Nephron (organoid): ENCODE measurements at regions not wholly inside any gene's neighbourhood (a gene's known extent, or its start where the extent isn't known, plus 50 kb on each side); places are given as distances from the start of the nearest gene placed in this dataset.

Experiments
- H3K27ac Mint-ChIP-seq, 3 experiments: 2 replicates each; pipeline ENCODE4 v1.8.0; 2020; ENCODE audit warnings: mixed read lengths in 3 of 3, mild to moderate bottlenecking in 2 of 3, moderate library complexity in 1 of 3
- H3K27me3 Mint-ChIP-seq: 2 replicates; pipeline ENCODE4 v1.8.0; 2021; ENCODE audit warnings: low read depth, mild to moderate bottlenecking, moderate library complexity, mixed read lengths
- H3K36me3 Mint-ChIP-seq: 2 replicates; pipeline ENCODE4 v1.8.0; 2020; ENCODE audit warnings: low read depth, mixed read lengths
- H3K4me1 Mint-ChIP-seq: 2 replicates; pipeline ENCODE4 v1.8.0; 2020; ENCODE audit warnings: mixed read lengths
- H3K4me3 Mint-ChIP-seq, 3 experiments: 2 replicates each; pipeline ENCODE4 v1.8.0; 2020; ENCODE audit warnings: mild to moderate bottlenecking in 3 of 3, mixed read lengths in 3 of 3, moderate library complexity in 2 of 3
- H3K9me3 Mint-ChIP-seq: 2 replicates; pipeline ENCODE4 v1.8.0; 2020; ENCODE audit warnings: mixed read lengths
- TF ChIP-seq, protein P1 (sequence below), 3 experiments: fragments of 200-600 bp; sonication (generic); IDR thresholded peaks; one replicate each; pipeline ENCODE4 v1.5.0; 2021; ENCODE audit warnings: antibody characterized with exemption in 3 of 3; ENCODE audit not compliant: unreplicated experiment in 3 of 3

- Mint-ChIP-seq H3K36me3 (no peaks in the 10 kb centered on the region), H3K4me1 (peaks cover 5% of the 10 kb centered on the region), H3K4me3 (no peak overlapping the region), H3K27ac (peak overlapping the region in 1 of 3 experiments; percentile 10), H3K27me3 (peaks cover 8% of the 10 kb centered on the region), H3K9me3 (no peaks in the 10 kb centered on the region)
- TF ChIP-seq, protein P1, sequence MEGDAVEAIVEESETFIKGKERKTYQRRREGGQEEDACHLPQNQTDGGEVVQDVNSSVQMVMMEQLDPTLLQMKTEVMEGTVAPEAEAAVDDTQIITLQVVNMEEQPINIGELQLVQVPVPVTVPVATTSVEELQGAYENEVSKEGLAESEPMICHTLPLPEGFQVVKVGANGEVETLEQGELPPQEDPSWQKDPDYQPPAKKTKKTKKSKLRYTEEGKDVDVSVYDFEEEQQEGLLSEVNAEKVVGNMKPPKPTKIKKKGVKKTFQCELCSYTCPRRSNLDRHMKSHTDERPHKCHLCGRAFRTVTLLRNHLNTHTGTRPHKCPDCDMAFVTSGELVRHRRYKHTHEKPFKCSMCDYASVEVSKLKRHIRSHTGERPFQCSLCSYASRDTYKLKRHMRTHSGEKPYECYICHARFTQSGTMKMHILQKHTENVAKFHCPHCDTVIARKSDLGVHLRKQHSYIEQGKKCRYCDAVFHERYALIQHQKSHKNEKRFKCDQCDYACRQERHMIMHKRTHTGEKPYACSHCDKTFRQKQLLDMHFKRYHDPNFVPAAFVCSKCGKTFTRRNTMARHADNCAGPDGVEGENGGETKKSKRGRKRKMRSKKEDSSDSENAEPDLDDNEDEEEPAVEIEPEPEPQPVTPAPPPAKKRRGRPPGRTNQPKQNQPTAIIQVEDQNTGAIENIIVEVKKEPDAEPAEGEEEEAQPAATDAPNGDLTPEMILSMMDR (IDR thresholded peaks at IDR 0.05; ENCODE audit: unreplicated experiment in 3 of 3): no peak
Observed at GRCh38 chr3:66121318-66121717, 82.6 kb upstream of the MAGI1 start.

DNA sequence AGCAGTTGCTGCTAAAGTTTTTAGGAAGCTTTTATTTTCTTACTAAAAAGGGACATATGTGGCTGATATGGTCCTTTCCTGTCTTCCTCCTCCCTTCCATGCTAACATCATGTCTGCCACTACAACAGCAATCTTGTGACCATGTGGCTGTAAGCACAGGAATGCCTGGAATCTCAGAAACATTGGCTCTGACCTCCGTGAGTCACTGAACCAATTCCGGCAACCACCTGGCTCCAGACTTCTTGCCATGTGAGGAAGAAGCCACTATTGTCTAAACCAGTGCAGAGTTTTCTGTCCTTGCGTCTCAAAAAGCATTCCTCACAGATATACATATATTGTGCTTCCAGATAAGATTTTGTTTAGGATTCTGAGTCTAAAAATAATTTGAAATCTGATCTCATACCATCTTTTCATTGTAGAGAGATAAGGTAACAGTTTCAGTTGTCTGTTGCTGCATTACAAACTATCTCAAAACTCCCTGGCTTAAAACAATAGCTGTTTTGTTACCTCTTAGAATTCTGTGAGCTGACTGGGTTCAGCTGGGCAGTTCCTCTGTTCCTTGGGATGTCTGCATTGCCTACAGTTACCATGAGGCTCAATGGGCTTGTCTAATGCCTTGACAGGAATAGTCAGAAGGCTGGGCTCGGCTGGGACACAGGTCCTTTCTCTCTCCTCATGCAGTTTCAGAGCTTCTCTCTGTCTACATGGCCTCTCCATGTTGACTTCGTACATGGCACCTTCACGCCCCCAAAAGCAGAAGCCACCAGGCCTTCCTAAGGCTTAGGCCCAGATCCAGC lies 77.3 kb upstream of the MAGI1 start:
- H3K27ac Mint-ChIP-seq: peak overlapping the region; percentile 57 to 83 (median 65)
- H3K4me1 Mint-ChIP-seq: peaks cover 19% of the 10 kb centered on the region
- H3K27me3 Mint-ChIP-seq: peaks cover 8% of the 10 kb centered on the region
- H3K9me3 Mint-ChIP-seq: no peaks in the 10 kb centered on the region
- TF ChIP-seq, protein P1 (IDR thresholded peaks at IDR 0.05; ENCODE audit: unreplicated experiment in 3 of 3): no peak
- no peak overlapping the region for H3K4me3 Mint-ChIP-seq
- no peaks in the 10 kb centered on the region for H3K36me3 Mint-ChIP-seq

- Mint-ChIP-seq H3K27me3 (peaks cover 4% of the 10 kb centered on the region), H3K9me3 (no peaks in the 10 kb centered on the region), H3K4me3 (no peak overlapping the region), H3K36me3 (no peaks in the 10 kb centered on the region), H3K27ac (no peak overlapping the region), H3K4me1 (peaks cover 23% of the 10 kb centered on the region)
- TF ChIP-seq, protein P1 (IDR thresholded peaks at IDR 0.05; ENCODE audit: unreplicated experiment in 3 of 3): no peak
Observed at GRCh38 chr3:66113542-66113941, 74.8 kb upstream of the MAGI1 start.

DNA sequence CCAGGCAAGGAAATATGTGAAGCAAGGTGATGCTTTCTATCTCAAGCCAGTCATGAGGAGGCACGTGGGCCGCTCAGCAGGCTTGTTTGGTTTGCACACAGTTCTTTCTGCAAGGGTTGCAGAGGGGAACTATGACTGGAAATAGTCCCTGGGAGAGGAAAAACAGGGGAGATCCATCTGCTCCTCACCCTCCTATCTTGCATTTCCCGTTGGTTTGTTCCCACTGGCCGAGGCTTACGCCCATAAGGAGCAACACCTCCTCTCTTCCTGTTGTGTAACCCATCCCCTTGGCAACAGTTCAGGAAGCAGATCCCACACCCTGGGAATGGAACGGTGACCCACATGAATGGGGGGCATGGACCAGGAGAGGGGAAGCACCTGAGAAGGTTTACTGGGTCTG lies 72.1 kb upstream of the MAGI1 start:
- Mint-ChIP-seq H3K4me3 (no peak overlapping the region), H3K4me1 (peaks cover 13% of the 10 kb centered on the region), H3K27me3 (peaks cover 4% of the 10 kb centered on the region), H3K27ac (no peak overlapping the region), H3K9me3 (no peaks in the 10 kb centered on the region), H3K36me3 (no peaks in the 10 kb centered on the region)
- TF ChIP-seq, protein P1 (IDR thresholded peaks at IDR 0.05; ENCODE audit: unreplicated experiment in 3 of 3): no peak

DNA sequence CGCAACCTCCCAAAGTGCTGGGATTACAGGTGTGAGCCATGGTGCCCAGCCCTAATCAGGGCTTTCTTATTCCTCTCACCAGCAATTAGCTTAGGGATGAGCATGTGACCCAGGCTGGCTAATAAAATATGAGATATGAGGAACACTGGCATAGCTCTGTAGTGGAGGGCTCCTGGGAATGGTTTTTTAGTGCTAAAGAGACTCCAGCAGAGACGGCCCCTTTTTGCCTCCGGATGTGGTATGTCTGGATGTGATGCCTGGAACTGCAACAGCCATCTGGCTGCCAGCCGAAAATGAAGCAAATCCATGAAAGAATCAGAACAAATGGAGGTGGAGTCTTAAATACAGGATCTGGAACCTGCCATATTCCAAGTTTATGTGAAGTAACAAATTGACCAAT lies 69.1 kb upstream of the MAGI1 start:
- Mint-ChIP-seq H3K27ac (no peak overlapping the region), H3K4me3 (no peak overlapping the region), H3K9me3 (no peaks in the 10 kb centered on the region), H3K27me3 (peaks cover 4% of the 10 kb centered on the region), H3K36me3 (no peaks in the 10 kb centered on the region), H3K4me1 (peaks cover 4% of the 10 kb centered on the region)
- TF ChIP-seq, protein P1 (IDR thresholded peaks at IDR 0.05; ENCODE audit: unreplicated experiment in 3 of 3): no peak

DNA sequence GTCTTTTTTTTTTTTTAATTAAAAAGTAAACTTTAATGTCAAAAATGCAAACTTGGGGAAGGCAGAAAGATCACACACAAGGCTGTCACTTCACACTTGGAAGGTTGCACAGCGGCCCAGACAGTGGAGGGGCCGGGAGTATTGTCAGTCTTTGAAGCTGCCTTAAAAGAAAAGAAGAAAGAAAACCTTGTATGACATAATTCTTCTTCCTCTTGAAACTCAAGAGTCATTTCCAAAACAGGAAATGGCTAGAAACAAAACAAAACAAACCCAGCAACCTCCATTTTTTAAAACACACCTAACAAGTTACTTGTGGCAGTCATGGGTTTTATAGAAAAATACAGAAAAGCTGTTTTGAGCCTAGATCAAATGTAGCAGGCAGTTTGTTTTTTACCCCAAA lies 68.1 kb upstream of the MAGI1 start:
- TF ChIP-seq, protein P1 (IDR thresholded peaks at IDR 0.05; ENCODE audit: unreplicated experiment in 3 of 3): no peak
- Mint-ChIP-seq H3K9me3 (no peaks in the 10 kb centered on the region), H3K4me3 (no peak overlapping the region), H3K4me1 (peaks cover 4% of the 10 kb centered on the region), H3K27ac (no peak overlapping the region), H3K36me3 (no peaks in the 10 kb centered on the region), H3K27me3 (peaks cover 4% of the 10 kb centered on the region)
